Suppressor macrophage treated with lipopolysaccharide for 1 hour (primary cell): ENCODE measurements at regions not wholly inside any gene's neighbourhood (a gene's known extent, or its start where the extent isn't known, plus 50 kb on each side); places are given as distances from the start of the nearest gene placed in this dataset.

Experiments used
- DNase-seq, 3 donors: peaks; one replicate each; pipeline ENCODE4 v3.0.0-alpha.2; 2020 to 2022

DNA sequence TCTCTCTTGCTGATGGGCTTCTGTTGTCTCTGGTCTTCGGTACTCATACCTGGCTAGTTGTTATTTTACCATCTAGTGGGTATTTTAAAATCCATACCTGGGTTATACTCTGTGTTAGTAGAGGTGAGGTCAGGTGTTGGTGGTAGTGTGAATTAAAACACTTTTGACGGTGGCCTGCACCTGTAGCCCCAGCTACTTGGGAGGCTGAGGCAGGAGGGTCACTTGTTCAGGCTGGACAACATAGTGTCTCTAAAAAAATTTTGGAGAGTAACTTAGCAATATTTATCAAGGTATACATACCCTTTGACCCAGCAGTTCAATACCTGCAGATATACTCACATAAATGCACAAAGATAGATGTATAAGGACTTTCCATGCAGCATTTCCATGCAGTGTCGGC, 55.4 kb downstream of the GSX1 start:
- DNase-seq, result no peak

- peak in 1 of 3 donors; percentile 5 for DNase-seq
Observed at GRCh38 chr13:27851096-27851850, 59.0 kb downstream of the GSX1 start.

DNA sequence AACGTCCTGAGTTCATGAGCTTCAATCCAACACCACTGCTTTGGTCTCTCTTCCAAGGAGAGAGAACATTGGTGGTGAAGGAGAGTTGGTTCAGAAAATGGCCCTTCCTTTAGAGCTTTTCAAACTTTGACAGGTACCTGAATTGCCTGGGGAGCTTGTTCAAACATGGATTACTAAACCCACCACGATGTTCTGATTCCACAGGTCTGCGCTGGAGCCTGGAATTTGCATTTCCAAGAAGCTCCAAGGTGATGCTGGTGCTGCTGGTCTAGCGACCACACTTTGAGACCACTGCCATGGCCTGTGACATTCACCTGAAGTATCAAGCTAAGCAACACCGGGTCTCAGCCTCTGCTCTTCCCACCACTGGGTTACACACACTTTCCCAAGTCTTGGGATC, 60.2 kb downstream of the GSX1 start:
- no peak for DNase-seq

DNA sequence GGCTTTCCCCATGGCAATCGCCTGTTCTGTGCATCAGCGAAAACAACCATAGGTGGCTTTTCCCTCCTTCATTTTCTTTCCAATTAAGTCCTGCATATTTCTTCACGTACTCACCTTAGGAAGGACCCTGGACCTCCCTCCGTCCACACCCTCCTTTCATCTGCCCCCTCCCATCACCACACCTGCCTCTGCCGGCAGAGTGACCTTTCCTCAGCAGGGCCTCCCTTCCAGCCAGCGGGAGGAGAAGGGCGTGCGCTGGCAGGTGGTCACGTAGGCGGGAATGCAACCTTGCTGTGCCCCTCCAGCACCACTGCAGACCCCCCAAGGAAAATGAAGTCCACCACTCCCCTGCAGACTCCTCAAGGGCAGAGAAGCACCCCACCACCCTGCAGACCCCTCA, 61.1 kb downstream of the GSX1 start:
- DNase-seq, result no peak

DNA sequence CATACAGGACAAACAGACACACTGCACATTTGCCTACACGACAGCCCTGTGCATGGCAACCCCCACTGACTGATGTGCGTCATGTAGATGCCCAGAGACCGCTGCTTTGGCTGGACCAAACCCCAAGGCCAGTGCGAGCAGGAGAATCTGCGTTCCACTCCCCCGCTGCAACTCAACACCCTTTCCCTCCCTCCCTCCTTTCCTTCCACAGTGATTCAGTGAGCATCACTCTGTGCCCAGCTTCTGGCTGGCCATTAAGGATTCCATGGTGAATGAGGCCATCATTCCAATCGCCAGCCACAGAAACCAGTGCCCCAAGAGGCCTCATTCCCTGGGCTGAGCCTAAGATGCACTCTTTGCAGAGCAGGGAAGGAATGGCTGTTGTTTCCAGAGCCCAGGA, 61.6 kb downstream of the GSX1 start:
- no peak for DNase-seq

DNA sequence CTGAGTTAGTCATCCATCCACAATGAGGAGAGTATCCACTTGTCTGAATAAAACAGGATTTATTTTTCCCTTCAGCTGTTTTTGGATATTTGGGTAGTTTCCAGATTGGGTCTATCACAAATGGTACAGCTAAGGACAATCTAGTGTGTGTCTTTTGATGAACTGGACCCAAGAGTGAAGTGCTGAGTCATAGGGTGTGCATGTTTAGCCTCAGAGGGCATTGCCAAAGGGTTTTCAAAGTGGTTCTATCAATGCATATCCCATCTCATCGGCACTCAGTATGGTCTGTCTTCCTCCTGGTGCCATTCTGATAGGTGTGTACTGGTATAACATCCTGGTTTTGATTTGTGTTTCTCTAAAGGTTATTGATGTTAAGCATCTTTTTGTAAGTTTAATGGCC, 62.3 kb downstream of the GSX1 start:
- no peak for DNase-seq

DNA sequence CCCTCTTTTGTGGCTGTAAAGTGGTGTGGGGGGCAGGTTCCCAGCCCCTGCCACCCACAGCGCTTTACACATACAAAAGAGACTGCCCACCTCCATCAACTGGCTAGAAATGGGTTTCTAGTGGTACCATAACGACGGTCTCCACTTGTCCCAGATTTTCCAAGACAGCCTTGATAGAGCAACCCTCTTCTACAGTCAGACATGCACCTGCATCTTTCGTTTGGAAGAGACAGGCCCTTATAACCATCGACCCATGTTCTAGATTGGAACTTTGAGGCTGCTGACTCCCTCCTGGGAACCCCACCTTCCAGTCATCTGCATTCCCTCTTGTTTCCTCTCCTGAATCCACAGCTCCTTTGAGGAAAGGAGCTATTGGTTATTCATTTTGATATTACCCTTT, 63.1 kb downstream of the GSX1 start:
- no peak for DNase-seq

DNA sequence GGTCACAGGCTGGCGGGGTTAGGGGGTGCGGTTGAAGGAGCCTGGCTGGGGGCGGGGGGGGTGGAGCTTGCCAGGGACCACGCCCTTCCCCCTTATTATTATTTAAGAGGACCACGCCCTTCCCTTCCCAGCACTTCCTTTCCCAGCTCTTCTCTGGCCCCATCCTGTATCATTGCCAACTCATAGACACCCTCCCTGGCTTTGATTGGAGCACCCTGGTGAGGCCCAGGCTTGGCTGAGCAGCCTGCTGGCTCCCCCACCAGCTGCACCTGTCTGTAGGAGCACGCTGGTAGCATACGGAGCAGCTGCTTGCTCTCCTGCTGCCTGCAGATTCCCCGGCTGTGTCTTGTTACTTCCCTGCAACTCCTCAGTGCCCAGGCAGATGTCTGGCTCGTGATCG, 62.5 kb upstream of the PDX1 start:
- DNase-seq, result no peak

- no peak for DNase-seq
Observed at GRCh38 chr13:27858046-27858445, 61.8 kb upstream of the PDX1 start.

DNA sequence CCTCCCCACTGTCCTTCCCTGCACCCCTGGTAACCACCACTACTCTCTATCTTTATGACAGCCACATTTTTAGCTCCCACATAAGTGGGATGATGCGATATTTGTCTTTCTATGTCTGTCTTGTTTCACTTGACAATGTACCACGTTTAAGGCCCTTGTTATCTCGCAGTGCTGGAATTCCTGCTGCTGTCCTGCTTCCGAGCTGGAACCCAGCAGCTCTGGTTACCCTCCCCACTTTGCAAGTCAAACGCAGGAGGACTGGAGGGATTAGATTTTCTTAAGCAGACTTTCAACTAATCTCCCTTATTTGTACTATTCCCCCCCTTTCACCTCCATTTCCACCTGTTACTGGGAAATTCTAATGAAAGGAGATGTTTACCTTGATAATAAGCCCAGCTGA, 59.1 kb upstream of the PDX1 start:
- DNase-seq, result no peak

GRCh38 chr13:27861165-27861564, 58.6 kb upstream of the PDX1 start:
- no peak for DNase-seq

GRCh38 chr13:27868641-27869435, 51.0 kb upstream of the PDX1 start:
- peak; percentile 12 to 42 (median 28) for DNase-seq

DNA sequence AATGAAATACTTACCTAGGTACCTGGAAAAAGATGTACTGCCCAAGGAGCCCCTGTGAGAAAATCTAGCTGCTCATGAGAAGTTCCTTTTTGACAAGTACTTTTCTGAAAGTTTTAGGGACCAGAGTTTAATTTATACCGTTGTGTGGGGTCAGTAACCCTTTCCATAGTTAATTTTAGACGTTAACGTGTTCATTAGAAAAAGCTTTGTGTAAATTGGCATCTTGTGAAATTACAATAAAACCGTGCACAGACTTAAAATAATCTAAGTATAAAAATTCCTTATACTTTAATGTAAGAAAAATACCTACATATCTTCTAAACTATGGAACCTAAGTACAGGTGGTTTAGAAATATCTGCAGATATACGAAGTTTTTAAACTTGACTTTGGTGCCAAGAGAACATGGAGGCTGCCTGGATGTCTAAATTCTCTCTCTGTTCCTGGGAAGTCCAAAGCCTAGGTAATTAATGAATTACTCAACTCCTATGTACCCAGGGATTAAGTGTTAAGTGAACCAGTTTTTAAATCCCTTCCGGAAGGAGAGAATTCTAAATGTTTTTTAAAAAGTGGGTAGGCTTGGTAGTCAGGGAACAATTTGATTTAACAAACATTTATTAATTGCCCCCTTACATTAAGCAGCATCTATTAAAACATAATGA, 50.2 kb upstream of the PDX1 start:
- no peak for DNase-seq
